ENCODE measurements at regions not wholly inside any gene's neighbourhood (a gene's known extent, or its start where the extent isn't known, plus 50 kb on each side); places are given as distances from the start of the nearest gene placed in this dataset.
"Not testable (repeated sequence)": the region's sequence is repeated elsewhere in the genome, so short reads cannot be mapped to it uniquely, and the experiment has no call there.

- H3K36me3 ChIP-seq (ENCODE audit: control insufficient read depth, insufficient read depth, low read length), result no peaks in the 10 kb centered on the region
- H3K9me3 ChIP-seq (ENCODE audit: control insufficient read depth, insufficient read depth, low read length), result no peaks in the 10 kb centered on the region
- H3K9ac ChIP-seq (ENCODE audit: low read depth, low read length), result no peak overlapping the region
- no peaks in the 10 kb centered on the region for H3K4me1 ChIP-seq (ENCODE audit: control insufficient read depth, insufficient read depth, low read length)
- H3K4me3 ChIP-seq (ENCODE audit: low read depth, low read length), result no peak overlapping the region
- no peaks in the 10 kb centered on the region for H3K27me3 ChIP-seq (ENCODE audit: control insufficient read depth, insufficient read depth, low read length)
- no peak overlapping the region for H3K27ac ChIP-seq (ENCODE audit: low read depth, low read length)
These were observed 219.8 kb upstream of the EPHA7 start for GRCh38 chr6:93639126-93639525.

GRCh38 chr6:93636987-93637664, 217.8 kb upstream of the EPHA7 start:
- not testable (repeated sequence) for H3K27me3 ChIP-seq (ENCODE audit: control insufficient read depth, insufficient read depth, low read length); H3K36me3 ChIP-seq (ENCODE audit: control insufficient read depth, insufficient read depth, low read length); H3K27ac ChIP-seq (ENCODE audit: low read depth, low read length); H3K4me1 ChIP-seq (ENCODE audit: control insufficient read depth, insufficient read depth, low read length); H3K9me3 ChIP-seq (ENCODE audit: control insufficient read depth, insufficient read depth, low read length)
- peak overlapping the region; percentile 57 for H3K4me3 ChIP-seq (ENCODE audit: low read depth, low read length)
- H3K9ac ChIP-seq (ENCODE audit: low read depth, low read length), result peak overlapping the region; percentile 66; the same call in 1 of the 2 replicates

GRCh38 chr6:93624408-93624807, 205.0 kb upstream of the EPHA7 start:
- H3K9ac ChIP-seq (ENCODE audit: low read depth, low read length), result no peak overlapping the region
- H3K9me3 ChIP-seq (ENCODE audit: control insufficient read depth, insufficient read depth, low read length), result no peaks in the 10 kb centered on the region
- no peaks in the 10 kb centered on the region for H3K27me3 ChIP-seq (ENCODE audit: control insufficient read depth, insufficient read depth, low read length)
- H3K4me3 ChIP-seq (ENCODE audit: low read depth, low read length), result no peak overlapping the region
- no peak overlapping the region for H3K27ac ChIP-seq (ENCODE audit: low read depth, low read length)
- H3K36me3 ChIP-seq (ENCODE audit: control insufficient read depth, insufficient read depth, low read length), result no peaks in the 10 kb centered on the region
- H3K4me1 ChIP-seq (ENCODE audit: control insufficient read depth, insufficient read depth, low read length), result no peaks in the 10 kb centered on the region

- H3K36me3 ChIP-seq (ENCODE audit: control insufficient read depth, insufficient read depth, low read length), result no peaks in the 10 kb centered on the region
- no peaks in the 10 kb centered on the region for H3K9me3 ChIP-seq (ENCODE audit: control insufficient read depth, insufficient read depth, low read length)
- no peak overlapping the region for H3K4me3 ChIP-seq (ENCODE audit: low read depth, low read length)
- H3K9ac ChIP-seq (ENCODE audit: low read depth, low read length), result no peak overlapping the region
- H3K27me3 ChIP-seq (ENCODE audit: control insufficient read depth, insufficient read depth, low read length), result no peaks in the 10 kb centered on the region
- no peaks in the 10 kb centered on the region for H3K4me1 ChIP-seq (ENCODE audit: control insufficient read depth, insufficient read depth, low read length)
- no peak overlapping the region for H3K27ac ChIP-seq (ENCODE audit: low read depth, low read length)
These were observed 202.1 kb upstream of the EPHA7 start for GRCh38 chr6:93621442-93621841.

GRCh38 chr6:93604951-93605350, 185.6 kb upstream of the EPHA7 start:
- Histone ChIP-seq H3K9me3 (ENCODE audit: control insufficient read depth, insufficient read depth, low read length) (no peaks in the 10 kb centered on the region), H3K4me1 (ENCODE audit: control insufficient read depth, insufficient read depth, low read length) (no peaks in the 10 kb centered on the region), H3K27ac (ENCODE audit: low read depth, low read length) (no peak overlapping the region), H3K27me3 (ENCODE audit: control insufficient read depth, insufficient read depth, low read length) (no peaks in the 10 kb centered on the region), H3K36me3 (ENCODE audit: control insufficient read depth, insufficient read depth, low read length) (no peaks in the 10 kb centered on the region), H3K9ac (ENCODE audit: low read depth, low read length) (no peak overlapping the region), H3K4me3 (ENCODE audit: low read depth, low read length) (no peak overlapping the region)

- no peaks in the 10 kb centered on the region for H3K4me1 ChIP-seq (ENCODE audit: control insufficient read depth, insufficient read depth, low read length)
- no peaks in the 10 kb centered on the region for H3K27me3 ChIP-seq (ENCODE audit: control insufficient read depth, insufficient read depth, low read length)
- no peak overlapping the region for H3K27ac ChIP-seq (ENCODE audit: low read depth, low read length)
- H3K36me3 ChIP-seq (ENCODE audit: control insufficient read depth, insufficient read depth, low read length), result no peaks in the 10 kb centered on the region
- H3K9me3 ChIP-seq (ENCODE audit: control insufficient read depth, insufficient read depth, low read length), result no peaks in the 10 kb centered on the region
- H3K9ac ChIP-seq (ENCODE audit: low read depth, low read length), result no peak overlapping the region
- no peak overlapping the region for H3K4me3 ChIP-seq (ENCODE audit: low read depth, low read length)
These were observed 173.1 kb upstream of the EPHA7 start for GRCh38 chr6:93592417-93592816.

GRCh38 chr6:93586306-93586705, 166.9 kb upstream of the EPHA7 start:
- H3K27ac ChIP-seq (ENCODE audit: low read depth, low read length), result no peak overlapping the region
- no peak overlapping the region for H3K9ac ChIP-seq (ENCODE audit: low read depth, low read length)
- H3K27me3 ChIP-seq (ENCODE audit: control insufficient read depth, insufficient read depth, low read length), result no peaks in the 10 kb centered on the region
- H3K4me3 ChIP-seq (ENCODE audit: low read depth, low read length), result no peak overlapping the region
- H3K9me3 ChIP-seq (ENCODE audit: control insufficient read depth, insufficient read depth, low read length), result no peaks in the 10 kb centered on the region
- H3K4me1 ChIP-seq (ENCODE audit: control insufficient read depth, insufficient read depth, low read length), result no peaks in the 10 kb centered on the region
- no peaks in the 10 kb centered on the region for H3K36me3 ChIP-seq (ENCODE audit: control insufficient read depth, insufficient read depth, low read length)

- Histone ChIP-seq H3K4me1 (ENCODE audit: control insufficient read depth, insufficient read depth, low read length) (0 out of 2 replicates have a peak, but pooled peaks cover 6% of the 10 kb centered on the region), H3K9me3 (ENCODE audit: control insufficient read depth, insufficient read depth, low read length) (no peaks in the 10 kb centered on the region), H3K36me3 (ENCODE audit: control insufficient read depth, insufficient read depth, low read length) (no peaks in the 10 kb centered on the region), H3K27me3 (ENCODE audit: control insufficient read depth, insufficient read depth, low read length) (no peaks in the 10 kb centered on the region), H3K4me3 (ENCODE audit: low read depth, low read length) (no peak overlapping the region), H3K9ac (ENCODE audit: low read depth, low read length) (no peak overlapping the region), H3K27ac (ENCODE audit: low read depth, low read length) (no peak overlapping the region)
These were observed 164.9 kb upstream of the EPHA7 start for GRCh38 chr6:93584300-93584699.

- no peak overlapping the region for H3K27ac ChIP-seq (ENCODE audit: low read depth, low read length)
- no peaks in the 10 kb centered on the region for H3K27me3 ChIP-seq (ENCODE audit: control insufficient read depth, insufficient read depth, low read length)
- no peaks in the 10 kb centered on the region for H3K36me3 ChIP-seq (ENCODE audit: control insufficient read depth, insufficient read depth, low read length)
- 0 out of 2 replicates have a peak, but pooled peaks cover 6% of the 10 kb centered on the region for H3K4me1 ChIP-seq (ENCODE audit: control insufficient read depth, insufficient read depth, low read length)
- no peaks in the 10 kb centered on the region for H3K9me3 ChIP-seq (ENCODE audit: control insufficient read depth, insufficient read depth, low read length)
- no peak overlapping the region for H3K9ac ChIP-seq (ENCODE audit: low read depth, low read length)
- H3K4me3 ChIP-seq (ENCODE audit: low read depth, low read length), result no peak overlapping the region
These were observed 162.0 kb upstream of the EPHA7 start for GRCh38 chr6:93581371-93581770.

GRCh38 chr6:93580446-93580845, 161.1 kb upstream of the EPHA7 start:
- no peak overlapping the region for H3K9ac ChIP-seq (ENCODE audit: low read depth, low read length)
- H3K9me3 ChIP-seq (ENCODE audit: control insufficient read depth, insufficient read depth, low read length), result no peaks in the 10 kb centered on the region
- H3K4me1 ChIP-seq (ENCODE audit: control insufficient read depth, insufficient read depth, low read length), result 0 out of 2 replicates have a peak, but pooled peaks cover 6% of the 10 kb centered on the region
- no peak overlapping the region for H3K27ac ChIP-seq (ENCODE audit: low read depth, low read length)
- H3K27me3 ChIP-seq (ENCODE audit: control insufficient read depth, insufficient read depth, low read length), result no peaks in the 10 kb centered on the region
- no peak overlapping the region for H3K4me3 ChIP-seq (ENCODE audit: low read depth, low read length)
- no peaks in the 10 kb centered on the region for H3K36me3 ChIP-seq (ENCODE audit: control insufficient read depth, insufficient read depth, low read length)

GRCh38 chr6:93575495-93576267, 156.3 kb upstream of the EPHA7 start:
- Histone ChIP-seq H3K9ac (ENCODE audit: low read depth, low read length) (no peak overlapping the region), H3K36me3 (ENCODE audit: control insufficient read depth, insufficient read depth, low read length) (no peaks in the 10 kb centered on the region), H3K9me3 (ENCODE audit: control insufficient read depth, insufficient read depth, low read length) (no peaks in the 10 kb centered on the region), H3K27ac (ENCODE audit: low read depth, low read length) (no peak overlapping the region), H3K27me3 (ENCODE audit: control insufficient read depth, insufficient read depth, low read length) (no peaks in the 10 kb centered on the region), H3K4me1 (ENCODE audit: control insufficient read depth, insufficient read depth, low read length) (0 out of 2 replicates have a peak, but pooled peaks cover 5% of the 10 kb centered on the region), H3K4me3 (ENCODE audit: low read depth, low read length) (no peak overlapping the region)

Data from HUES48 (cell line).